ENCODE measurements at regions not wholly inside any gene's neighbourhood (a gene's known extent, or its start where the extent isn't known, plus 50 kb on each side); places are given as distances from the start of the nearest gene placed in this dataset.

- TF ChIP-seq REST (IDR thresholded peaks at IDR 0.05; ENCODE audit: low read depth) (no peak), CBX3 (IDR thresholded peaks at IDR 0.05; ENCODE audit: low read depth) (no peak)
Observed at GRCh38 chr6:98484696-98485095, 349.7 kb upstream of the POU3F2 start (continued).

- no peak for TF ChIP-seq ZFX (IDR thresholded peaks at IDR 0.05)
- TF ChIP-seq YY1 (IDR thresholded peaks at IDR 0.05; ENCODE audit: extremely low read depth, insufficient replicate concordance, low read depth, low read length) = no peak
- TF ChIP-seq POLR2A (IDR thresholded peaks at IDR 0.05; ENCODE audit: borderline replicate concordance, extremely low read depth, insufficient read depth, insufficient read length) = no peak
- TF ChIP-seq RAD21 (IDR thresholded peaks at IDR 0.05; ENCODE audit: low read depth) = no peak
- TF ChIP-seq SIN3A (IDR thresholded peaks at IDR 0.05; ENCODE audit: low read depth) = no peak
- no peak for TF ChIP-seq POLR2AphosphoS5 (IDR thresholded peaks at IDR 0.05; ENCODE audit: low read depth, low read length)
- TF ChIP-seq SRF (IDR thresholded peaks at IDR 0.05; ENCODE audit: low read depth) = no peak
- no peak for TF ChIP-seq FOSL1 (IDR thresholded peaks at IDR 0.05; ENCODE audit: low read depth)
- TF ChIP-seq EZH2phosphoT487 (IDR thresholded peaks at IDR 0.05; ENCODE audit: borderline replicate concordance) = no peak
- TF ChIP-seq CTCF (IDR thresholded peaks at IDR 0.05 in 2 of 3, conservative IDR thresholded peaks at IDR 0.05 in 1 of 3; ENCODE audit: borderline replicate concordance in 1 of 3, insufficient read depth in 1 of 3, low read depth in 2 of 3, low read length in 2 of 3) = no peak
- TF ChIP-seq ELF1 (IDR thresholded peaks at IDR 0.05; ENCODE audit: borderline replicate concordance, low read depth) = no peak
- peaks cover 9% of the 10 kb centered on the region; the same call in 1 of the 2 replicates for H3K27me3 ChIP-seq (ENCODE audit: insufficient read depth, low read length)
- DNase-seq (ENCODE audit: low read depth, low spot score) = no peak
- H3K9ac ChIP-seq (ENCODE audit: low read length) = no peak overlapping the region
- H2AFZ ChIP-seq (ENCODE audit: low read depth, low read length, poor library complexity, severe bottlenecking) = no peak overlapping the region
- H3K4me2 ChIP-seq (ENCODE audit: low read length) = no peak overlapping the region
- no peaks in the 10 kb centered on the region for H3K9me3 ChIP-seq (ENCODE audit: control insufficient read depth in 1 of 2, insufficient read depth in 1 of 2, low read depth in 1 of 2, low read length in 2 of 2)
- no peaks in the 10 kb centered on the region for H3K9me2 ChIP-seq (ENCODE audit: insufficient read depth)
- no peak for ATAC-seq
- intact Hi-C loops (cut with micrococcal nuclease) = no loop called here
- H3K27ac ChIP-seq (ENCODE audit: low read depth, low read length) = no peak overlapping the region
- no peaks in the 10 kb centered on the region for H4K20me1 ChIP-seq (ENCODE audit: insufficient read depth)
- POLR2A ChIA-PET = no interaction called here
- H3K4me3 ChIP-seq (replicated peaks in 1 of 2; ENCODE audit: low read depth in 1 of 2, low read length in 2 of 2) = no peak overlapping the region
- H3K4me1 ChIP-seq (ENCODE audit: control insufficient read depth in 1 of 2, insufficient read depth in 2 of 2, low read length in 2 of 2) = no peaks in the 10 kb centered on the region
- CTCF ChIA-PET = no interaction called here
- RAD21 ChIA-PET (ENCODE audit: low non-redundant PET in 1 of 2, low total read pairs in 2 of 2, uncharacterized antibody in 2 of 2, unreplicated experiment in 2 of 2) = no interaction called here
- H3K79me2 ChIP-seq (ENCODE audit: insufficient read depth, low read length) = no peaks in the 10 kb centered on the region
- H3K36me3 ChIP-seq (ENCODE audit: control insufficient read depth in 1 of 2, insufficient read depth in 2 of 2, low read length in 2 of 2) = no peaks in the 10 kb centered on the region
- BruUV-seq (replicated peaks) = no TSS peak
Observed at GRCh38 chr6:98485593-98485992, 348.8 kb upstream of the POU3F2 start.

Measured in HCT116 (cell line).